Left renal cortex interstitium (tissue), 4 donors: ENCODE measurements at regions not wholly inside any gene's neighbourhood (a gene's known extent, or its start where the extent isn't known, plus 50 kb on each side); places are given as distances from the start of the nearest gene placed in this dataset.

Experiments
- DNase-seq, 4 donors: peaks; one replicate each; pipeline ENCODE4 v3.0.0-alpha.2; 2013; ENCODE audit warnings: low read depth in 4 of 4, low spot score in 2 of 4, missing footprints in 1 of 4

DNA sequence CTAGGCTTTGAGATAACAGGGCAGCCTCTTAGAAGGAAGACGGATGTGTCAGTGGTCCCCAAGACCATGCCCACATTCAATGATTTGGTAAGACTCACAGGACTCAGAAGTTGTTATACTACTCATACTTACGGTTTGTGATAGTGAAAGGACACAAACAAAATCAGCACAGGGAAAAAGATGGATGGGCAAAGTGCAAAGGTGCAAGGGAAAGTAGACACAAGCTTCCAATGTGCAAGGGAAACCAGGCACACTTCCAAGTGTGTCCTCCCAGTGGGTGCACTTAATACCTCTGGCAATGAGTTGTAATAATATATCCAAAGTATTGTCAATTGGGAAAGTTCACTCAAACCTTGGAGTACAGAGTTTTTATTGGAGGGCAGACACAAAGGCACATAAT lies 53.8 kb upstream of the VCX start:
- no peak for DNase-seq

- DNase-seq, result no peak
Observed at GRCh38 chrX:7788334-7788733, 54.6 kb upstream of the VCX start.

DNA sequence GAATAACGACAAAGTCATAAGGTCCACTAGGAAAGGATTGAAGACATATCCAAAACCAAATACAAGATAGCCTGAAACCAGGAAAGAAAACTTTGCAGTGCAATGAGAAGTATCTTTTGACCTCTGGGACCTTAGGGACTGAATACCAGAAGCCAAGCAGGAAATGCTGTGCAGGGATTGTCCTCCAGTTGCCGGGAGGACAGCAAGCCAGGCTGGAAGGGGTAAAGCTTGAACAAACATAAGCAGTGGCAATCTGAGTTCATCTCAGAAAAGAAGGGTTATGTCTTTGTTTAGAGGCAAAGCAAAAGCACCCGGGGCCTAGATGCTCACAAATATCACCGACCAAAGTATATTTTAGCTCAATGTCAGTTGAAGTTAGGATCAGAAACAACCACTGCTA lies 55.3 kb upstream of the VCX start:
- no peak for DNase-seq

GRCh38 chrX:7784580-7784979 lies 58.4 kb upstream of the VCX start:
- DNase-seq, result no peak

DNA sequence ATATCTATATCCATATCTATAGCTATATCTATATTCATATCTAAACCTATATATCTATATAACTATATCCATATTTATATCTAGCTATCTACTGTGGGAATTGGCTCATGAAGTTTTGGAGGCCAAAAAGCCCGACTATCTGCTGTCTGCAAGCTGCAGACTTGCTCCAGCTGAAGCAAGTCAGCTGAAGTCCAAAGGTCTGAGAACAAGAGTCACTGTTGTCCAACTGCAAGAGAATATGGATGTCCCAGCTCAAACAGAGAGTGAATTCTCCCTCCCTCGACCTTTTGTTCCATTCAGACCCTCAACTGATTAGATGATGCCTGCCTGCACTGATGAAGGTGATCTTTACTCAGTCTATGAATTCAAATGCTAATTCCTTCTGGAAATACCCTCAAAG lies 63.3 kb upstream of the VCX start:
- DNase-seq, result no peak

- no peak for DNase-seq
Observed at GRCh38 chrX:7775987-7776386, 67.0 kb upstream of the VCX start.

DNA sequence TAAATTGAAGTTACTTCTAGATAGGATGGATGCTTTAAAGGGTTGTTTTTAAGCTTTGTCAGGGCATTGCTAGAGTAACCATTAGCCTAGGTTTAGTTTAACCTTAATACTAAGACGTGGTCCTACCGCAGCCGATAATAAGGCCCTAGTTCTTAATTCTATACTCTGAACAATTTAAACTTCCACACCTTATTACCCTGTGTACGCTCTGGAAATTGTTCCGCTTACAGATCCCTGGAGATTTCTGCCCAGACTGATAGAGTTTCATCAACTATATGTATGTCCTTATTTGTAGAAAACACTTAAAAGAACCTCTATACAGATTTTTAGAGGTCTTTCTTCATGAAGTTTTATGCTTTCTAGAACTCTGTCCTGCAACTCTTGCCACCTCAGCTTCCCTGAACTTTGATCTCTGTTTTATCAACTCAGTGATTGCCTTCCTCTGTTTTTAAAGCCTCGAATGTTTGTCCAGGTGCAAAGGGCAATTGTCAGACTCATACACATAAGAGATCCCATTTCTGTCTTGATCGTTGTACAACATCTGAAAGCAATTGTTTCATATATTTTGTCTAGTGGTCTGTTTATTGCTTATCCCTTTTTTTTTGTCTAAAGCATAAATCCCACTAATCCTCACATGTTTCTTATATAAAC lies 71.1 kb upstream of the VCX start:
- no peak for DNase-seq

DNA sequence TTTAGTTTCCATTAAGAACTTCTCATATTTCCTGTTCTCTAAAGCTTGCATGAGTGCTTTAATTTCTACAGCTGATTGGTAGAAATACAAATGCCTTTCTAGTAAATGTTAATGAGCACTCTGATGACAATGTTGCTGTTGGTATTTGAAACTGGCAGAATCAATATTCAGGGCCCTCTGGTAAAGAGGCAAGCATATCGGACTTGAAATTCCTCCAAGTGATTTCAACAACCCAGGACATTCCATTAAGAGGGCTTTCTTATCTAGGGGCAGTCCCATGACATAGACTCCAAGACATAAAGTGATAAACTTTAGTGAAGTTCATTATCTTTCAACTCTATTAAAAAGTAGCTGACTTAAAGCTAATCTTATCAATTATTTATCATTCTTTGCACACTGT lies 83.1 kb upstream of the VCX start:
- no peak for DNase-seq

- DNase-seq, result no peak
Observed at GRCh38 chrX:7746856-7747255, 96.1 kb upstream of the VCX start.

GRCh38 chrX:7730071-7730470 lies 112.9 kb upstream of the VCX start:
- DNase-seq, result no peak

- DNase-seq, result no peak
Observed at GRCh38 chrX:7720519-7720918, 122.5 kb upstream of the VCX start.

DNA sequence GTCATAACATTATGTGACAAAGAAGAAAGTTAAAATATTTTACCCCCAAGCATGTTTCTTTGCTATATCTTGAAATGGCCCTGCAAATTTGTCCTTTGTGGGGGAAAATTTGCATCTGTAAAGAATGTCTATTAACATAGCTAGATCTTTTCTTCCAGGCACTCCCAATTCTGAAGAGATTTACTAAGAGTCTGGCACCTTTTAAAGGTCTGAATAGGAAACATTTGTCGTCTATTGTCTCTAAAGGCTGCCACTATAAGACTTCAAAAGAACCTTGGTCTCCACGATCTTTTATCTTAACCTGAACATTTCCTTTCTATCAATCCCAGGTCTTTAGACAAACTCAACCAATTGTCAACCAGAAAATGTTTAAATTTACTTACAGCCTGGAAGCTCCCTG lies 128.6 kb upstream of the VCX start:
- no peak for DNase-seq

GRCh38 chrX:7711167-7711566 lies 131.8 kb upstream of the VCX start:
- no peak for DNase-seq

GRCh38 chrX:7709845-7710244 lies 133.1 kb upstream of the VCX start:
- no peak for DNase-seq

- DNase-seq, result no peak
Observed at GRCh38 chrX:7706032-7706431, 136.9 kb upstream of the VCX start.

- DNase-seq, result no peak
Observed at GRCh38 chrX:7704205-7704604, 138.8 kb upstream of the VCX start.

DNA sequence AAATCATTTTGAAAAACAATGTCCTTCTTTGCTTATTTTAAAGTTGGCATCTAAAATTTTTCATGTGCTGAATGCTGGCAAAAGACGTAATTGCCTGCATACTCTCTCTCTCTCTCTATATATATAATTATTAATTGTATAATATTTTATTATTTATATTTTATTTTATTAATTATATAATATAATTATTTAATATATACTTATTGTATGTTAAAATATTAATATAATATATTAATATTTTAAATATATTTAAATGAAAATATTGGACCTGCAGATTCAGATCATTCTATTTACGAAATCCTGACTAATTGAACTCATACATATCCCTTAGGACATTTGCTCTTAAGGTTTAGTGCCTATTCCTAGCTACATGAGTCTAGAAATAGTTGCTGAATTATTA lies 144.7 kb upstream of the VCX start:
- DNase-seq, result no peak

DNA sequence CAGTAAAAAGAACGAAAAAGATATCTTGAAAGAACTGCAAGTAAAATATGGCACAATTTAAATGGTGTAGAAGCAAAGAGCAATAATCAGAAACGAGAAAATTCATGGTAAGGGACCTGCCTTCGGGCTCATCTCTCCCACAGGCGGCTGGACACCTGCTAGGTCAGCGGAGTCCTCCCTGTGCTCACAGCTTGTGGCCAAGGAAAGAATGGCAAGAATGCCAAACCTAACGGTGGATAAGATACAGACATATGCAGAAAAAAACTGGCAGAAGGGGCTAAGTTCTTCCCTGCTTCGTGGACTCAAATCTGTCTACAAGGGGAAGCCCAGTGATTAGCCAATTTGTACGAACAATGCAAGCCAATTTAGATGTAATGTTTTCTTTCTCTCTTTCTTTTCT lies 152.1 kb upstream of the VCX start:
- DNase-seq, result no peak

GRCh38 chrX:7689791-7690412 lies 153.1 kb upstream of the VCX start:
- no peak for DNase-seq

GRCh38 chrX:7680181-7680580 lies 162.8 kb upstream of the VCX start:
- no peak for DNase-seq

- no peak for DNase-seq
Observed at GRCh38 chrX:7654316-7654715, 188.7 kb upstream of the VCX start.

GRCh38 chrX:7647831-7648230 lies 195.1 kb upstream of the VCX start:
- no peak for DNase-seq

GRCh38 chrX:7641141-7641540 lies 201.8 kb upstream of the VCX start:
- DNase-seq, result no peak
